K562 (cell line): ENCODE measurements at regions not wholly inside any gene's neighbourhood (a gene's known extent, or its start where the extent isn't known, plus 50 kb on each side); places are given as distances from the start of the nearest gene placed in this dataset.

ENCODE experiments used
- BCLAF1 ChIP-seq, 2 experiments: fragments of 450-650 bp in 1 of 2; IDR thresholded peaks; 2 replicates each; pipeline ENCODE4 v1.6.1; 2011 to 2017; ENCODE audit warnings: low read depth in 2 of 2, antibody characterized with exemption in 1 of 2, borderline replicate concordance in 1 of 2, low read length in 1 of 2, mild to moderate bottlenecking in 1 of 2, mixed read lengths in 1 of 2; ENCODE audit not compliant: control insufficient read depth in 1 of 2
- BRCA1 ChIP-seq, 2 experiments: fragments of 450-650 bp in 1 of 2; sonication (generic) in 1 of 2; formaldehyde crosslinking in 1 of 2; IDR thresholded peaks; 2 replicates each; pipeline versions ENCODE4 v1.5.0 to v1.6.1; 2017 to 2020; ENCODE audit warnings: mild to moderate bottlenecking in 1 of 2, missing genetic modification reagents in 1 of 2
- GTF2E2 ChIP-seq: fragments of 200-800 bp; sonication (Bioruptor generic); IDR thresholded peaks from 2 replicates; pipeline ENCODE4 v1.6.1; 2016; ENCODE audit warnings: missing genetic modification characterization, missing compliant biosample characterization
- TF ChIP-seq, protein P1 (sequence below): fragments of 250-450 bp; sonication (Bioruptor Pico); IDR thresholded peaks from 2 replicates; pipeline ENCODE4 v1.4.0; 2020; ENCODE audit warnings: mild to moderate bottlenecking, moderate library complexity, borderline replicate concordance

DNA sequence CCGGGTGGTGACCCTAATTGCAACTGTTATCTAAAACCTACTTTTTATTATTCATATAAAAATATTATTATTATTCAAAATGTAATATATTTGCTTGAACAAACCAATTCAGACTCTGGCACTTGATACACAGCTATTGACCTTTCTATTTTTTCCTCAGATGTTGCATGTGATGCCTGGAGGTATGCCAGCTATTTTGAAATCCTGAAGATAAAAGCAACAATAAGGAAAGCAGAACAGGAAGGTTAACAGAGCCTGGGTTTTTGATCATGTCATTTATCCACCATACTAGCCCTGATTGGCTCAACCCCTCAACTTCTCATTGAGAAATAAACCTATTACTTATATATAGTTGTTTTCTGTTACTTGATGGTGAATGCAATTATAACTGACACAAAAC is 340.9 kb upstream of the KIF2A start (continued):
- no peak for TF ChIP-seq BCLAF1 (IDR thresholded peaks at IDR 0.05; ENCODE audit: borderline replicate concordance in 1 of 2, control insufficient read depth in 1 of 2, low read depth in 2 of 2, low read length in 1 of 2)
- TF ChIP-seq GTF2E2 (tag): no peak
- TF ChIP-seq, protein P1, sequence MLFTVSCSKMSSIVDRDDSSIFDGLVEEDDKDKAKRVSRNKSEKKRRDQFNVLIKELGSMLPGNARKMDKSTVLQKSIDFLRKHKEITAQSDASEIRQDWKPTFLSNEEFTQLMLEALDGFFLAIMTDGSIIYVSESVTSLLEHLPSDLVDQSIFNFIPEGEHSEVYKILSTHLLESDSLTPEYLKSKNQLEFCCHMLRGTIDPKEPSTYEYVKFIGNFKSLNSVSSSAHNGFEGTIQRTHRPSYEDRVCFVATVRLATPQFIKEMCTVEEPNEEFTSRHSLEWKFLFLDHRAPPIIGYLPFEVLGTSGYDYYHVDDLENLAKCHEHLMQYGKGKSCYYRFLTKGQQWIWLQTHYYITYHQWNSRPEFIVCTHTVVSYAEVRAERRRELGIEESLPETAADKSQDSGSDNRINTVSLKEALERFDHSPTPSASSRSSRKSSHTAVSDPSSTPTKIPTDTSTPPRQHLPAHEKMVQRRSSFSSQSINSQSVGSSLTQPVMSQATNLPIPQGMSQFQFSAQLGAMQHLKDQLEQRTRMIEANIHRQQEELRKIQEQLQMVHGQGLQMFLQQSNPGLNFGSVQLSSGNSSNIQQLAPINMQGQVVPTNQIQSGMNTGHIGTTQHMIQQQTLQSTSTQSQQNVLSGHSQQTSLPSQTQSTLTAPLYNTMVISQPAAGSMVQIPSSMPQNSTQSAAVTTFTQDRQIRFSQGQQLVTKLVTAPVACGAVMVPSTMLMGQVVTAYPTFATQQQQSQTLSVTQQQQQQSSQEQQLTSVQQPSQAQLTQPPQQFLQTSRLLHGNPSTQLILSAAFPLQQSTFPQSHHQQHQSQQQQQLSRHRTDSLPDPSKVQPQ (CRISPR knock-in tag): no peak
- TF ChIP-seq BRCA1 (IDR thresholded peaks at IDR 0.05): no peak
- TF ChIP-seq BRCA1 (CRISPR knock-in tag; IDR thresholded peaks at IDR 0.05): no peak
